Natural killer cell treated with Interleukin-12 subunit alpha and Interleukin-12 subunit beta and Interleukin-15 and Interleukin-18, amount 100 ng/mL, for 72 hours (primary cell): ENCODE measurements at regions not wholly inside any gene's neighbourhood (a gene's known extent, or its start where the extent isn't known, plus 50 kb on each side); places are given as distances from the start of the nearest gene placed in this dataset.
"Not testable (repeated sequence)": the region's sequence is repeated elsewhere in the genome, so short reads cannot be mapped to it uniquely, and the experiment has no call there.

ENCODE experiments used
- ATAC-seq, 2 donors: fragments of 150-1000 bp; cut with Tn5 transposase in 1 of 2; sonication (Bioruptor Pico), chemical (Tn5 transposase) in 1 of 2; 2 replicates each; pipeline ENCODE4 v1.10.0; 2021
- DNase-seq: peaks from one replicate; pipeline ENCODE4 v3.0.0; 2022; ENCODE audit warnings: low spot score
- H3K27ac Mint-ChIP-seq, 2 donors: 1 replicate in 1 of 2; 2 replicates in 1 of 2; pipeline ENCODE4 v1.8.0; 2022; ENCODE audit warnings: mixed read lengths in 2 of 2, mild to moderate bottlenecking in 1 of 2, moderate library complexity in 1 of 2
- H3K27me3 Mint-ChIP-seq, 2 donors: 1 replicate in 1 of 2; 2 replicates in 1 of 2; pipeline ENCODE4 v1.8.0; 2022; ENCODE audit warnings: mixed read lengths in 2 of 2
- H3K36me3 Mint-ChIP-seq: one replicate; pipeline ENCODE4 v1.8.0; 2022; ENCODE audit warnings: mixed read lengths
- H3K4me1 Mint-ChIP-seq, 2 donors: 1 replicate in 1 of 2; 2 replicates in 1 of 2; pipeline ENCODE4 v1.8.0; 2022; ENCODE audit warnings: low read depth in 2 of 2, mixed read lengths in 2 of 2, mild to moderate bottlenecking in 1 of 2
- H3K4me3 Mint-ChIP-seq: one replicate; pipeline ENCODE4 v1.8.0; 2022; ENCODE audit warnings: mixed read lengths
- H3K9me3 Mint-ChIP-seq: 2 replicates; pipeline ENCODE4 v1.8.0; 2022; ENCODE audit warnings: mixed read lengths

DNA sequence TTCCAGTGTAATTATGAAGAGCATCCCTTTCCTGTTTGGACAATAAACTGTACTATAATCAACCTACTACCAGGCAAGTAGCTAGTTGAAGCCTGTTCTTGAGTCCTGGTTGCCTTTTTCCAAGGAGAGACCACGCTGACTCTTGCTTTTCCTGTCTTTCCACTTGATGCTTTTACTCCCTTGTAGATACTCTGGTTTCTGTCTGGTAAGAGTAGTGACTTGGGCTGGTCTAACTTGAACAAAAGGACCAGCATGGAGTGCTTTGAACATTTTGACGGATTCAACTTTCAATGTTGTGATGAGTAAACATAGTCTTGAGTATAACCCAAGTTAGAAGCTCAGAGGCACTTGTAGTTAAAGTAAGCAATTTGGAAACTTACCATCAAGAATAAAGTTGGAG is 464.3 kb downstream of the GADD45G start:
- no peak overlapping the region for H3K27ac Mint-ChIP-seq
- DNase-seq (no peak), ATAC-seq (no peak)
- no peaks in the 10 kb centered on the region for H3K4me1 Mint-ChIP-seq
- no peaks in the 10 kb centered on the region for H3K9me3 Mint-ChIP-seq
- H3K36me3 Mint-ChIP-seq = no peaks in the 10 kb centered on the region
- peaks cover 16 to 27% of the 10 kb centered on the region in 2 donors for H3K27me3 Mint-ChIP-seq
- H3K4me3 Mint-ChIP-seq = no peak overlapping the region

DNA sequence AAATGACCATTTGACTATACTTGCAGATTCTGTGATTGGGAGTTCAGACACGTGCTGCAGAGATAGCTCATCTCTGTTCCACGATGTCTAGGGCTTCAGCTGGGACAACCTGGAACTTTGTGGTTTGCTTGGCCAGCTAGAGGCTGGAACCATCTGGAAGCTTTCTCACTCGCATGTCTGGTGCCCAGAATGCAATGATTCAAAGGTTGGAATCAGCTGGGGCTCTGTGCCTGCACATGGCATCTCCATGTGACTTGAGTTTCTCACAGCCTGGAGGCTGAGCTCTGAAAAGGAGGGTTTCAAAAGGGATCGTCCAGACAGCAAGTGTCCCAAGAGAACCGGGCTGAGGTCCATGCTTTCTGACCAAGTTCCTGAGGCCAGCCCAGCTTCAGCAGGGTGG is 465.2 kb downstream of the GADD45G start:
- no peak overlapping the region for H3K27ac Mint-ChIP-seq
- ATAC-seq = no peak
- peaks cover 20 to 31% of the 10 kb centered on the region in 2 donors for H3K27me3 Mint-ChIP-seq
- no peaks in the 10 kb centered on the region for H3K36me3 Mint-ChIP-seq
- no peaks in the 10 kb centered on the region for H3K4me1 Mint-ChIP-seq
- no peaks in the 10 kb centered on the region for H3K9me3 Mint-ChIP-seq
- DNase-seq = no peak
- no peak overlapping the region for H3K4me3 Mint-ChIP-seq

DNA sequence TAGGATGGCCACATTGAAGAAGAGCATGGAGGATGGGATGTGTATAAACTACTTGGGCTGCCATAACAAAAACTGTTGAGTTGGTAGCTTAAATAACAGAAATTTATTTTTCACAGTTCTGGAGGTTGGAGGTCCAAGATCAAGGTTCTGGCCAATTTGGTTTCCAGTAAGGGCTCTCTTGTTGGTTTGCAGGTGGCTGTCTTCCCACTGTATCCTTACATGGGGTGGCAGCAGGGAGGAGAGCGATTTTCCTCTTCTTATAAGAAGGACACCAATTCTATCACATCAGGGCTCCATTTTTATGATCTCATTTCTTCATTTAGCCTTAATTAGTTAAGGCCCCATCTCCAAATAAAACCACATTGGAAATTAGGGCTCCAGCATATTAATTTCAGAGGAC is 465.7 kb downstream of the GADD45G start:
- Mint-ChIP-seq H3K36me3 (no peaks in the 10 kb centered on the region), H3K4me3 (no peak overlapping the region), H3K9me3 (no peaks in the 10 kb centered on the region), H3K27ac (no peak overlapping the region), H3K27me3 (peaks cover 21 to 32% of the 10 kb centered on the region in 2 donors), H3K4me1 (no peaks in the 10 kb centered on the region)
- no peak for DNase-seq
- no peak for ATAC-seq

DNA sequence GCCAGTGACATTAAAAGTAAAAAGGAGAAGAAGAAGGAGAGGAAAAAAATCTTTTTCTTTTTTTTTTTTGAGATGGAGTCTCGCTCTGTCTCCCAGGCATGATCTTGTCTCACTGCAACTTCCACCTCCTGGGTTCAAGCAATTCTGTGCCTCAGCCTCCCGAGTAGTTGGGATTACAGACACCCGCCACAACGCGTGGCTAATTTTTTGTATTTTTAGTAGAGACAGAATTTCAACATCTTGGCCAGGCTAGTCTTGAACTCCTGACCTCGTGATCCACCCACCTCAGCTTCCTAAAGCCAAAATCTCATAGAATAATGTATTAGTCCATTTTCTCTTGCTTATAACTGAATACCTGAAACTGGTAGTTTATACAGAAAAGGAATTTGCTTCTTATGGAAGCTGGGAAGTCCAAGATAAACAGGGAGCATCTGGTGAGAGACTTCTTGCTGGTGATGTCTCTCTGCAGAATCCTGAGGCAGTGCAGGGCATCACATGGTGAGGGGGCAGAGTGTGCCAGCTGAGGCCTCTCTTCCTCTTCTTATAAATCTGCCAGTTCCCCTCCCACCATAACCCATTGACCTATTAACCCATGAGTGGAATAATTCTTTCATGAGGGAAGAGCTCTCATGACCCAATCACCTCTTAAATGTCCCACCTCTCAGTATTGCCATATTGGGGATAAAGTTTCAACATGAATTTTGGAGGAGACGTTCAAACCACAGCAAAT is 466.3 kb downstream of the GADD45G start:
- no peak overlapping the region for H3K4me3 Mint-ChIP-seq
- ATAC-seq = no peak
- DNase-seq = no peak

DNA sequence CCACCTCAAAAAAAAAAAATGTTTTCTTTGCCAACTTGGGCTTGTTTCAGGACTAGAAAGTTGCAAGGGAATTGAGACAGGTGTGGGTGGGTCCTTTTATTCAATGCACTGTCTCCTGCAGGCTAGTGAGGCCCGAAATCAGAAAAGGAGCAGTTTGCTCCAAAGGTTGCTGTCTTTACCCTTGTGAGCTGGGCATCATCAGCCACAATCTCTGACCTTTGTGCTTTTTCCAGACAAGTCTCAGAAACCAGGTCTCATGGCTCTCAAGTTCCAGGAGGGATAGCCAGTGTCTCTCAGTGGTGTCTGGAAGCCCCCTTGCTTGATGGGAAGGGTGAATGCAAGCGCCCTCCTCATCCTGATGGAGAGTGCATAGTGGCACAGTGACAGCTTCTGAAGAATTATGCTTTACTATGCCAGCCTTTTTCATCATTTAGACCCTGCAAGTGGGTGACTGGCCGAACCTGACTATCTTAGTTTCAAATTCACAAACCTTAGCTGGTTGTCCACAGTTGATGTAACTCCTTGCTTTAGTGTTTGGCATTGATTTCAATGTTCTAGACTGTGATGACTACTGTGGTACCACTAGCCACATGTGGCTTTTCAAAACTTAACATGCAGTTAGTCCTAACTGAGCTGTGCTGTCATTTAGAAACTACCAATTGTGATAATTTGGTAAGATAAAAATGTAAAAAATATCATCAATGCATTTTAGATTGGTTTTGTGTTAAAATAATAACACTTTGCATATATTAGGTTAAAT is 468.6 kb downstream of the GADD45G start:
- H3K4me3 Mint-ChIP-seq = no peak overlapping the region
- ATAC-seq = no peak
- H3K27me3 Mint-ChIP-seq = peaks cover 31 to 42% of the 10 kb centered on the region in 2 donors
- no peaks in the 10 kb centered on the region for H3K9me3 Mint-ChIP-seq
- peaks cover 4 to 5% of the 10 kb centered on the region in 2 donors for H3K4me1 Mint-ChIP-seq
- DNase-seq = no peak
- H3K36me3 Mint-ChIP-seq = no peaks in the 10 kb centered on the region
- no peak overlapping the region for H3K27ac Mint-ChIP-seq

More for the DNA sequence above, 466.3 kb downstream of the GADD45G start:
- Mint-ChIP-seq H3K36me3 (no peaks in the 10 kb centered on the region), H3K9me3 (no peaks in the 10 kb centered on the region), H3K27me3 (peaks cover 27 to 32% of the 10 kb centered on the region in 2 donors), H3K4me1 (no peaks in the 10 kb centered on the region), H3K27ac (no peak overlapping the region)

DNA sequence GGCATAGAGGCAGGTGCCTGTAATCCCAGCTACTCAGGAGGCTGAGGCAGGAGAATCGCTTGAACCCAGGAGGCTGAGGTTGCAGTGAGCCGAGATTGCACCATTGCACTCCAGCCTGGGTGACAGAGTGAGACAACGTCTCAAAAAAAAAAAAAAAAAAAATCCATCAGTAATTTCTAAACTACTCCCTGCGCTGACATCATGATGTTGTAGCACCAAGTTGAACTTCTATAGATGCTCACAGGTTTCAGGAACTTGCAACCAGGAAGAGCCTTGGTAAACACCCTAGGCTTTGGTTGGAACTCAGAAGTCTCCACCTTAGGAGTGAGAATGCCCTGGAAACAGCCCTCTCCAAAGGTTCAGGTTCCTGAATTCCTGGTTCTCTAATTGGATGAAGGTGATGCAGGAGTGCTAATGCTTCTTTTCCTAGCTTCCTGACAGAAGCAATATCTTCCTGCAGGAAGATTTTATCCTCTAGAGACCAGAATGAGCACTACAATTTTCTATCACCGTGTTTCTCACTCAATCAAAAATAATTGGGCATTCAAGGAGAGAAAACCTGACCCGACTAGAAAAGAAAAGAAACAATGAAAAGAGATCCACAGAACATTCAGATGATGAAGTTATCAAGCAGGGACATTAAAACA is 469.6 kb downstream of the GADD45G start:
- Mint-ChIP-seq H3K4me3 (no peak overlapping the region), H3K4me1 (peaks cover 4 to 5% of the 10 kb centered on the region in 2 donors), H3K9me3 (no peaks in the 10 kb centered on the region), H3K27me3 (peaks cover 27 to 32% of the 10 kb centered on the region in 2 donors), H3K36me3 (no peaks in the 10 kb centered on the region), H3K27ac (no peak overlapping the region)
- ATAC-seq (peak in 1 of 2 donors; percentile 40), DNase-seq (no peak)

DNA sequence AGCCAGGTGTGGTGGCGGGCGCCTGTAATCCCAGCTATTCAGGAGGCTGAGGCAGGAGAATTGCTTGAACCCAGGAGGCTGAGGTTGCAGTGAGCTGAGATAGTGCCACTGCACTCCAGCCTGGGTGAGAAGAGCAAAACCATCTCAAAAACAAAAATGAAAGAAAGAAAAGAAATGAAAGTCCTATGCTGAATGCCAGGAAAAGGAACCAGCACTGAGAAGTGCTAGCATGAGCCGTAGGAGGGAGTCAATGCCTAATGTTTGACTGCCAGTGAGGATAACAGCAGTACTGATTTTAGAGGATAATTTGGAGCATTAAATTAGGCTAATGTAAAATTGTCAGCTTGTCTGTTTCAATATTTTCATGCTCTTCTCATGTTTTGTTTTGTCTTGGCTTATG is 472.8 kb downstream of the GADD45G start:
- H3K27ac Mint-ChIP-seq, H3K9me3 Mint-ChIP-seq, H3K36me3 Mint-ChIP-seq, H3K4me3 Mint-ChIP-seq, DNase-seq, H3K4me1 Mint-ChIP-seq, ATAC-seq: not testable (repeated sequence)
- peaks cover 31 to 32% of the 10 kb centered on the region in 2 donors for H3K27me3 Mint-ChIP-seq

DNA sequence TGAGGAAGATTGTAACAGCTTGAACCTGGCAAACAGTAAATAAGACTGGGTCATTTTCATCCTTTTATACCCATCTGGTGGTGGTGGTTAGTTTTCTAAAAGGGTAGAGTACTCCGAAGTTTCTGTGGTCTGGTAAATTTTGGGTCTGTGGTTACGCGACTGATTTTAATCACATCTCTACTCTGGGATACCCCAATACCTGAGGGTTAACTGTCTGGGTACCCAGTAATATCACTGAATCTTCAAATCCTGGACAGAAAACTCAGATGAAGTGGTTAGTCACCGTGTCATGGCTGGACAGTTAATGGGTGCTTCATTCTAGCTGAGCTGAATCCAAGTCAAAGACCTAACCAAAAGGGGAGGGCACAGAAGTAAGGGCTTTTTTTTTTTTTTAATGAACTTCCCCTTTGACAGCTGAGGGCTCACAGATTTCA is 474.2 kb downstream of the GADD45G start:
- DNase-seq (no peak), ATAC-seq (no peak)
- H3K27me3 Mint-ChIP-seq = peaks cover 32 to 33% of the 10 kb centered on the region in 2 donors
- H3K4me3 Mint-ChIP-seq = no peak overlapping the region
- H3K27ac Mint-ChIP-seq = no peak overlapping the region
- no peaks in the 10 kb centered on the region for H3K36me3 Mint-ChIP-seq
- peaks cover 4 to 5% of the 10 kb centered on the region in 2 donors for H3K4me1 Mint-ChIP-seq
- no peaks in the 10 kb centered on the region for H3K9me3 Mint-ChIP-seq

DNA sequence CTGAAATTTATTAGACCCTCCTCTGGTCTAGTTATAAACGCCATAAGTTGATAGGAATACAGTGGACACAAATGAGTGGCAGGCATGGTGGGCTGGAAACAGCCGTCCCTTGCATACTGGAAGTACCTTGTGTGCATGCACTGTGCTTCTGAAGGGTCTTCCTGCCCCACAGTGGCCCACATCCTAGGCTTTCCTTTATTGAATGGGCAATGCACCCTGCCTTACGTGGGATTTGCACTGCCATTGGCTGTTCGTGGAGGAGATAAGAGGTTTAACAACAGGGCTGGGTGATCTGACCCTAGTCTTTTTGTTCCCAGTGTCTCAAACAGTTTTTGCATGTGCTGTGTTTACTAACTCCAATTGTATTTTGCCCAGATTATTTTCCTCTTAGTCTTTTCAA is 480.8 kb downstream of the GADD45G start:
- Mint-ChIP-seq H3K9me3 (no peaks in the 10 kb centered on the region), H3K36me3 (no peaks in the 10 kb centered on the region), H3K27ac (no peak overlapping the region), H3K4me1 (no peaks in the 10 kb centered on the region), H3K27me3 (peaks cover 28% of the 10 kb centered on the region in 2 donors), H3K4me3 (no peak overlapping the region)
- DNase-seq = no peak
- ATAC-seq = no peak

DNA sequence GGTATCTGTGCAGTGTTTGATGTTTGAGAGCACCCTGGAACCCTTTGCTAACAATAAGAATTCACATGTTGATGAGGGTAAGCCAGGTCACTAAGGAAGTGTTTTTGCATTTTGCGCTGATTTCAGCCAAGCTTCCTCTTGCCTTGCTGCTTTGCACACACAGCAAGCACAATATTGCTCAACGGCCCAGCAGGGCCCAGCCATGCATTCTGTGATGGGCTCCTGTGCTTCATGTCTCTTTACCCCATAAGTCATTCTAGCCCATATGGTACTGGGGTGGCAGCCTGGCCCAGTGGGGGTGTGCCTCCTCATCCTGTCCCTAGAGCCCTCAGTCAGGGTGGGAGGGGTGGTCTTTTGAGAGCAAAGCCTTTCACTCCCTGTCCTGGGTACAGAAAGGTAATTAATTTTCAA is 481.3 kb downstream of the GADD45G start:
- Mint-ChIP-seq H3K36me3 (no peaks in the 10 kb centered on the region), H3K4me3 (no peak overlapping the region)

DNA sequence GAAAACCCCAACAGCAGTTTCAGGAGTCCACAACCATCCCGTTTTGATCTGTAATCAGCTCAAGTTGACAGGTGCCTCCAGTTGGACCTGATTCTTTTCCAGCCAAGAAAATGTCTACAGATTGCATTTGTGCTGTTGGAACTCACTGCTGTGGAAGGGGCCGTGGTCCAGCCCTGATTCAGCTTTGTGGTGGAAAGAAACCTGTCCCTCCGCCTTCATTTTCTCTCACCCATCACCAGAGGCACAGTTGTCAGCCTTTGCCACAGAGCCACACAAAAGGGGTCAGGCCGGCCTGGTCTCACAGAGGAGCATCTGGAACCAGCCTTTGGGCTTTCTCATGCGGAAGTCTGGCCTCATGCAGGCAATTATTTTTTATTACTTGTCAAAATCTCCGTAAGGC is 483.6 kb downstream of the GADD45G start:
- H3K4me3 Mint-ChIP-seq = no peak overlapping the region
- ATAC-seq (no peak), DNase-seq (no peak)
- no peaks in the 10 kb centered on the region for H3K36me3 Mint-ChIP-seq
- H3K4me1 Mint-ChIP-seq = peaks cover 2 to 8% of the 10 kb centered on the region in 2 donors
- H3K9me3 Mint-ChIP-seq = no peaks in the 10 kb centered on the region
- no peak overlapping the region for H3K27ac Mint-ChIP-seq
- peaks cover 29 to 40% of the 10 kb centered on the region in 2 donors for H3K27me3 Mint-ChIP-seq

More for the DNA sequence above, 481.3 kb downstream of the GADD45G start:
- Mint-ChIP-seq H3K9me3 (no peaks in the 10 kb centered on the region), H3K4me1 (no peaks in the 10 kb centered on the region), H3K27me3 (peaks cover 26 to 31% of the 10 kb centered on the region in 2 donors), H3K27ac (no peak overlapping the region)
- peak in 1 of 2 donors; percentile 55 for ATAC-seq
- no peak for DNase-seq

DNA sequence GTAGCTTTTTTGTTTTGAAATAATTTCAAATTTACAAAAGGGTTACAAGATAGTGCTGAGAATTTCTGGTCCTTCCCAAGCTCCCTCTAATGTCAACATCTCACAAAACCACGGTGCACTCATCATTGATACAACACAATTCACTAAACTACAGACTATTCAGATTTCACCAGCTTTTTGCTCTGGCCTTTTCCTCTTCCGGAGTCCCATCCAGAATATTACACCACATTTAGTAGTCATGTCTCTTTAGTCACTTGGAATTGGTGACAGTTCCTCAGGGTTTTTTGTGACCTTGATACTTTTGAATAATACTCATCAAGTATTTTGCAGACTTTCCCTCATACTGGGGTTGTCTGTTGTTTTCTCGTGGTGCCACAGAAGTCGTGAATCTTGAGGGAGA is 484.0 kb downstream of the GADD45G start:
- H3K4me3 Mint-ChIP-seq = no peak overlapping the region
- H3K9me3 Mint-ChIP-seq = no peaks in the 10 kb centered on the region
- peaks cover 4 to 11% of the 10 kb centered on the region in 2 donors for H3K4me1 Mint-ChIP-seq
- DNase-seq (no peak), ATAC-seq (no peak)
- no peaks in the 10 kb centered on the region for H3K36me3 Mint-ChIP-seq
- H3K27me3 Mint-ChIP-seq = peaks cover 33 to 43% of the 10 kb centered on the region in 2 donors
- H3K27ac Mint-ChIP-seq = no peak overlapping the region

DNA sequence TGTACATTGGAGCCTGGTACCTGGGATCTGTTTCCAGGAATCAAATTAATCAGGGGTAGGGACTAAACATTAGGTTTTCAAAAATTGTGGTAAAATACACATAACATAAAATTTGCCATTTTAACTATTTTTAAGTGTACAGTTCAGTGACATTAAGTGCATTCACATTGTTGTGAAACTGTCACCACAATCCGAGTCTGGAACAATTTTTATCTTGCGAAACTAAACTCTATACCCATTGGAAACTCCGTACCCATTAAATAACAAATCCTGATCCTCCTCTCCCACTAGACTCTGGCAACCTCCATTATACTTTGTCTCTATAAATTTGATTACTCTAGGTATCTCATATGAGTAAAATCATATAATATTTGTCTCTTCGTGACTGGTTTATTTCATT is 486.2 kb downstream of the GADD45G start:
- Mint-ChIP-seq H3K4me1 (peaks cover 4 to 11% of the 10 kb centered on the region in 2 donors), H3K27ac (no peak overlapping the region)
- no peak for ATAC-seq

DNA sequence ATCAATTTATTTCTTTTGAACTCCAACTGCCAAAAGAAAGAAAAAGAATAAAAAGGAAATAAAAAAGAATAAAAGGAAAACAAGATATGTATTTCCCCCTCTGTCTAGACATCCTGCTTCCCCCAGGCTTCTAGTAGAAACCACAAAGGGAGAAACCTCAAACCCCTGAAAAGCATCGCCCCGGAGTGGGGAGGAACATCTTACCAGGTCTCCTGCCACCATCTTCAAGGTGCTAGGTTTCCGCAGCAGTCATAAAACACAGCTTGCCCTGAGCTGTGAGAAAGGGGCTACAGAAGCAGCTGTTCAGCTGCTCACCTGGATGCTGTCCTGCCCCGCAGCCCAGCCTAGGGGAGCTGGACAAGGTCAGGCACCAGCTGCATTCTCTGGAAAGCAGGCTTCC is 487.7 kb downstream of the GADD45G start:
- no peaks in the 10 kb centered on the region for H3K9me3 Mint-ChIP-seq
- ATAC-seq (peak in 1 of 2 donors; percentile 33), DNase-seq (no peak)
- H3K4me3 Mint-ChIP-seq = no peak overlapping the region
- H3K27me3 Mint-ChIP-seq = peaks cover 26 to 37% of the 10 kb centered on the region in 2 donors
- H3K36me3 Mint-ChIP-seq = no peaks in the 10 kb centered on the region
- peak overlapping the region in 1 of 2 donors; percentile 7 for H3K27ac Mint-ChIP-seq
- peaks cover 4 to 11% of the 10 kb centered on the region in 2 donors for H3K4me1 Mint-ChIP-seq

More for the DNA sequence above, 486.2 kb downstream of the GADD45G start:
- Mint-ChIP-seq H3K4me3 (no peak overlapping the region), H3K9me3 (no peaks in the 10 kb centered on the region), H3K36me3 (no peaks in the 10 kb centered on the region), H3K27me3 (peaks cover 31 to 37% of the 10 kb centered on the region in 2 donors)
- DNase-seq = no peak
